ENCODE measurements at regions not wholly inside any gene's neighbourhood (a gene's known extent, or its start where the extent isn't known, plus 50 kb on each side); places are given as distances from the start of the nearest gene placed in this dataset.

- TF ChIP-seq CTCF (conservative IDR thresholded peaks at IDR 0.05 in 1 of 2, IDR thresholded peaks at IDR 0.05 in 1 of 2; ENCODE audit: extremely low read depth in 1 of 2, insufficient read depth in 1 of 2, low read depth in 1 of 2, low read length in 2 of 2) (no peak), EZH2 (IDR thresholded peaks at IDR 0.05; ENCODE audit: borderline replicate concordance, low read length) (no peak)
These were observed 246.6 kb downstream of the TAF11L14 start for GRCh38 chr5:17880869-17881268.
